Ishikawa (cell line): ENCODE measurements at regions not wholly inside any gene's neighbourhood (a gene's known extent, or its start where the extent isn't known, plus 50 kb on each side); places are given as distances from the start of the nearest gene placed in this dataset.

Source experiments
- CREB1 ChIP-seq: IDR thresholded peaks from 2 replicates; pipeline ENCODE4 v1.6.1; 2012; ENCODE audit warnings: low read depth
- EGR1 ChIP-seq: IDR thresholded peaks from 2 replicates; pipeline ENCODE4 v1.6.1; 2012
- EP300 ChIP-seq: IDR thresholded peaks from 2 replicates; pipeline ENCODE4 v1.6.1; 2012; ENCODE audit warnings: borderline replicate concordance
- MAX ChIP-seq: IDR thresholded peaks from 2 replicates; pipeline ENCODE4 v1.6.1; 2012
- NFIC ChIP-seq: IDR thresholded peaks from 2 replicates; pipeline ENCODE4 v1.6.1; 2012
- RAD21 ChIP-seq: IDR thresholded peaks from 2 replicates; pipeline ENCODE4 v1.6.1; 2012; ENCODE audit warnings: low read depth
- REST ChIP-seq: IDR thresholded peaks from 2 replicates; pipeline ENCODE4 v1.6.1; 2012; ENCODE audit warnings: low read depth, mild to moderate bottlenecking
- TAF1 ChIP-seq: IDR thresholded peaks from 2 replicates; pipeline ENCODE4 v1.6.1; 2012; ENCODE audit warnings: low read depth, mild to moderate bottlenecking
- TEAD4 ChIP-seq: IDR thresholded peaks from 2 replicates; pipeline ENCODE4 v1.6.1; 2012
- USF1 ChIP-seq: IDR thresholded peaks from 2 replicates; pipeline ENCODE4 v1.6.1; 2012
- YY1 ChIP-seq: IDR thresholded peaks from 2 replicates; pipeline ENCODE4 v1.6.1; 2012; ENCODE audit warnings: low read depth

- TF ChIP-seq RAD21: no peak
- TF ChIP-seq YY1: no peak
- TF ChIP-seq TAF1: no peak
- peak; percentile 41; the same call in 1 of the 2 replicates for TF ChIP-seq NFIC
- no peak for TF ChIP-seq MAX
- TF ChIP-seq CREB1: no peak
- no peak for TF ChIP-seq EGR1
- TF ChIP-seq REST: no peak
- no peak for TF ChIP-seq EP300
- no peak for TF ChIP-seq TEAD4
- no peak for TF ChIP-seq USF1
Observed at GRCh38 chr13:84126671-84127171, 244.4 kb upstream of the SLITRK1 start.
